Ishikawa (cell line): ENCODE measurements at regions not wholly inside any gene's neighbourhood (a gene's known extent, or its start where the extent isn't known, plus 50 kb on each side); places are given as distances from the start of the nearest gene placed in this dataset.

Experiments used
- CEBPB ChIP-seq: IDR thresholded peaks from 2 replicates; pipeline ENCODE4 v1.6.1; 2012
- CREB1 ChIP-seq: IDR thresholded peaks from 2 replicates; pipeline ENCODE4 v1.6.1; 2012; ENCODE audit warnings: low read depth
- EP300 ChIP-seq: IDR thresholded peaks from 2 replicates; pipeline ENCODE4 v1.6.1; 2012; ENCODE audit warnings: borderline replicate concordance
- REST ChIP-seq: IDR thresholded peaks from 2 replicates; pipeline ENCODE4 v1.6.1; 2012; ENCODE audit warnings: low read depth, mild to moderate bottlenecking
- TAF1 ChIP-seq: IDR thresholded peaks from 2 replicates; pipeline ENCODE4 v1.6.1; 2012; ENCODE audit warnings: low read depth, mild to moderate bottlenecking
- TCF12 ChIP-seq: IDR thresholded peaks from 2 replicates; pipeline ENCODE4 v1.6.1; 2012; ENCODE audit warnings: low read depth
- USF1 ChIP-seq: IDR thresholded peaks from 2 replicates; pipeline ENCODE4 v1.6.1; 2012
- YY1 ChIP-seq: IDR thresholded peaks from 2 replicates; pipeline ENCODE4 v1.6.1; 2012; ENCODE audit warnings: low read depth

GRCh38 chr5:2832394-2832793 is 80.9 kb upstream of the IRX2 start:
- no peak for TF ChIP-seq TAF1
- TF ChIP-seq TCF12 = no peak
- TF ChIP-seq EP300 = no peak
- no peak for TF ChIP-seq CREB1
- no peak for TF ChIP-seq CEBPB
- TF ChIP-seq YY1 = no peak
- TF ChIP-seq USF1 = no peak
- TF ChIP-seq REST = no peak
